GM10266 (cell line): ENCODE measurements at regions not wholly inside any gene's neighbourhood (a gene's known extent, or its start where the extent isn't known, plus 50 kb on each side); places are given as distances from the start of the nearest gene placed in this dataset.
"Not testable (repeated sequence)": the region's sequence is repeated elsewhere in the genome, so short reads cannot be mapped to it uniquely, and the experiment has no call there.

ENCODE experiments used
- DNase-seq: peaks from one replicate; pipeline ENCODE4 v3.0.0; 2012; ENCODE audit errors: extremely low spot score
- TF ChIP-seq, protein P1 (sequence below): IDR thresholded peaks from 2 replicates; pipeline ENCODE4 v1.5.1; 2012; ENCODE audit warnings: mild to moderate bottlenecking, low read depth; ENCODE audit not compliant: control insufficient read depth, insufficient read depth; ENCODE audit errors: missing control alignments

DNA sequence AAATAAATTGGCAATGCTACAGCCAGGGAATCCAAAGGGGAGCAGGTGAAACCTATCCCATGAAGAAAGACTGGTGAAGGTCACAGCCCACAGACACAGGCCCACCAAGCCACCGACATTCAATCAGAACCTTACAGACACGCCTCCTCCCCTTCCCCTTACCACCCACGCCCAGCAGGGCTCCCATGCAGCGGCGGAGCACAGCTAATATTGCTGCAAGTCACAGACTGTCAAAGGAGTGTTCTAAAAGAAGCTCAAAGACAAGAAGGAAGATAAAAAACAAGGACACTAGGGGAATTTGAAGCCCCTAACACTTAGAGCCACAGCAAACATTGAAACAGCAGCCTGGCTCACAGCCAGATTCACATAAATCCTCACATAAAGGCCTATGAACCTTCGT is 91.2 kb downstream of the MED10 start:
- DNase-seq = no peak
- TF ChIP-seq, protein P1, sequence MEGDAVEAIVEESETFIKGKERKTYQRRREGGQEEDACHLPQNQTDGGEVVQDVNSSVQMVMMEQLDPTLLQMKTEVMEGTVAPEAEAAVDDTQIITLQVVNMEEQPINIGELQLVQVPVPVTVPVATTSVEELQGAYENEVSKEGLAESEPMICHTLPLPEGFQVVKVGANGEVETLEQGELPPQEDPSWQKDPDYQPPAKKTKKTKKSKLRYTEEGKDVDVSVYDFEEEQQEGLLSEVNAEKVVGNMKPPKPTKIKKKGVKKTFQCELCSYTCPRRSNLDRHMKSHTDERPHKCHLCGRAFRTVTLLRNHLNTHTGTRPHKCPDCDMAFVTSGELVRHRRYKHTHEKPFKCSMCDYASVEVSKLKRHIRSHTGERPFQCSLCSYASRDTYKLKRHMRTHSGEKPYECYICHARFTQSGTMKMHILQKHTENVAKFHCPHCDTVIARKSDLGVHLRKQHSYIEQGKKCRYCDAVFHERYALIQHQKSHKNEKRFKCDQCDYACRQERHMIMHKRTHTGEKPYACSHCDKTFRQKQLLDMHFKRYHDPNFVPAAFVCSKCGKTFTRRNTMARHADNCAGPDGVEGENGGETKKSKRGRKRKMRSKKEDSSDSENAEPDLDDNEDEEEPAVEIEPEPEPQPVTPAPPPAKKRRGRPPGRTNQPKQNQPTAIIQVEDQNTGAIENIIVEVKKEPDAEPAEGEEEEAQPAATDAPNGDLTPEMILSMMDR = no peak

DNA sequence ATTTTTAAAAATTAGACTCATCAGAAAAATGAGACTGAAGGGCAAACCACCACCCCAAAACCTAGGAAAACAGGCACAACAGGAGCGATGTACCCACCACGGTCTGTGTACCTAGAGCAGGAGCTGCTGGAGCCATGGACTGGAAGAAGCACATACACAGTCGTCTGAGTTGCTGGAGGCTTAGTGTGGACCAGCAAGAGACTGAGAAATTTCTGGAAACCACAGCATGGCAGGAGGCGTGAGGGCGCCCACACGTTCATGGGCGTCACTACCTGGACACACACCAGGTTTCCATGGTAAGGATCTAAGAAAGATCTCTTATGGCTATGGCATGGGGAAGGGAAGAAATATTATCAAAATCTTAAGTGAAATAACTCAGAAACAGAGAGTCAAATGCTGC is 91.9 kb downstream of the MED10 start:
- DNase-seq = no peak
- TF ChIP-seq, protein P1 = no peak

DNA sequence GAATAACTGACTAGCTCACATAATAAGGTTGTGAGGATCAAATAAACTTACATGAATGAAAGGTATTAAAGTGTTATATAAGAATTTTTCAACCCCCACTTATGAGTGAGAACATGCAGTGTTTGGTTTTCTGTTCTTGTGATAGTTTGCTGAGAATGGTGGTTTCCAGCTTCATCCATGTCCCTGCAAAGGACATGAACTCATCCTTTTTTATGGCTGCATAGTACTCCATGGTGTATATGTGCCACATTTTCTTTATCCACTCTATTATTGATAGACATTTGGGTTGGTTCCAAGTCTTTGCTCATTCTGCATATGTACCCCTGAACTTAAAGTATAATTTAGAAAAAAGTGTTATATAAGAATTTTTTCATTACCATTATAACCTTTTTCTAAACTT is 93.9 kb downstream of the MED10 start:
- DNase-seq = not testable (repeated sequence)

DNA sequence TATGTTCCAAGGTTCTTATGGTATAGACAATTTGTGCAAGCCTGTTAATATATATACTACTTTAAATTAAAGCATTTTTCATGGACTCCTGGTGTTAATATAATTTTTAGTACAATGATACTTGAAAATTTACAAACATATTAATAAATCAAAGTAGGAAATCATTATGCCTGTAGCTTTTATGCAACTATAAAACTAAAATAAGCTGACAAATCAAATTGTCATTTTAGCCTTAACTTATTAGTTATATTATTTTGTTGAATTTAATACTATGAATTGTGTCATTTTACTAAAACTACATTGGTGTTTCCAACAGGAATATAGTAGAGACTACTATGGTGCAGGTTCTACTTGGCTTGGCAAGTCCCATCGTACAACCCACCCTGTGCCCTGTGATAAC is 96.0 kb downstream of the MED10 start:
- TF ChIP-seq, protein P1 = no peak

DNA sequence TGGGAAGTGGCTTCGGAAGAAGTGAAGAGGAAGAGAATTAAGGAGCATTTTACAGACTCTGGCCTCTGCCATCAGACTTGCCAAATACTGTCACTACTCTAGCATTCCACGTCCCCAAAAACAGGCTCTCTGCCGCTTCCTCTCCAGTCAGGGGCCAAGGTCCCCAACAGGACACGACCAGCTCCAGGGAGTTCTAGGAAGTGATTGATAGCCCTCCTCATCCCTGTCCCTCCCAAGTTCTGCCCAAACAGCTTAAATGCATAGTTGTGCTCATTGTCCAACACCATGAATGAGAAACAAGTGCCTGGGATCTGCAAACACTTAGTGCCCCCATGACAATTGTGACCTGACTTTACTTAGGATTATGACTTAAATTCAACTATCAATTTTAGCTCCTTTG is 96.5 kb downstream of the MED10 start:
- no peak for DNase-seq
- TF ChIP-seq, protein P1 = no peak

More for the DNA sequence above, 96.0 kb downstream of the MED10 start:
- no peak for DNase-seq

DNA sequence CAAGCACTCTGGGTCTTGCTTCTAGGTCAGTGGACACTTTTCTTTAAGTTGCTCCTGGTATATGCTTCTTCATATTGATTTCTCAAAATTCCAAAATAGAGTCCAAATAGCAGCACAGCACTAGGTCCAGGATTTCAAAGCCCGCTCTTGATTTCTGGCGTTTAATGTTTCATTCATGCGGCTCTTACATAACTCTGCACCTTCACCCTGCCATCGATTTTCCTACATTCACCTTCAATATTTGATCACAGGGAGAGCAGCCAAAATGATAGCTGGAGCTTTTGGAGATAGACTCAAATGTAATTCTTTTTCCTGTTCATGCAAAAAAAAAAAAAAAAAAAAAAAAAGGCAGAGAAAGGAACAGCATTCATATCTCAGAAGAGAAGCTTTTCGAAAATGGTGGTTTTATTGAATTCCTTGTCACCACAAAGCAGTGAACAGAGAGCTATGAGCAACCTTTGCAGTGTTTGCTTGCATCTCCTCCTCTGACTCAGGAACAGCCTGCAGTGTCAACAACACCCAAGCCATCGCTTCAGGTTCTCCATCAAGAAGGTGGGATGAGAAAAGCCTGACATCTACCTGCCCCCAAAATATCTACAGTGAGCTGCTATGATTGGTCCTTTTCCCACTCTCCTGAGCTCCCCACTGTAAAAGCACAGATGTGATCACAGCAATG is 97.8 kb downstream of the MED10 start:
- DNase-seq = no peak
- TF ChIP-seq, protein P1 = no peak

DNA sequence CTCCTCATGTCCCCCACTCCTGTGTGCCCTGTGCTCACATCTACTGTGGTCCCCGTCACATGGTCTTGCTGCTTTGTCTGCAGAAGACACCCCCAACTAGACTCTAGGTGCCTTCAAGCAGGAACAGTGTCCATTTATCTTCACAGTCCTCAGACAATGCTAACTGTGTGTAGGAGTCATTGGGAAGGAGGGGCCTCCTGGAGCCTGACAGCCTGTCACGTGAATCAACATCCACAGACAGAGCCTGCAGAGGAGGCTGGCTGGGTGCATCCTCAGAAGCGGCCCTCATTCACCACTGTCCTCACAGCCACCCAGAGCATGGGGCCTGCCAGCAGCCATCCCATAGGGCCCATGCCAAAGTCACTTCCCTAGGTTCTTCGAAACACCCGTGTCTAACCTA is 98.7 kb downstream of the MED10 start:
- TF ChIP-seq, protein P1 = no peak
- DNase-seq = no peak
